ENCODE measurements at regions not wholly inside any gene's neighbourhood (a gene's known extent, or its start where the extent isn't known, plus 50 kb on each side); places are given as distances from the start of the nearest gene placed in this dataset.

DNA sequence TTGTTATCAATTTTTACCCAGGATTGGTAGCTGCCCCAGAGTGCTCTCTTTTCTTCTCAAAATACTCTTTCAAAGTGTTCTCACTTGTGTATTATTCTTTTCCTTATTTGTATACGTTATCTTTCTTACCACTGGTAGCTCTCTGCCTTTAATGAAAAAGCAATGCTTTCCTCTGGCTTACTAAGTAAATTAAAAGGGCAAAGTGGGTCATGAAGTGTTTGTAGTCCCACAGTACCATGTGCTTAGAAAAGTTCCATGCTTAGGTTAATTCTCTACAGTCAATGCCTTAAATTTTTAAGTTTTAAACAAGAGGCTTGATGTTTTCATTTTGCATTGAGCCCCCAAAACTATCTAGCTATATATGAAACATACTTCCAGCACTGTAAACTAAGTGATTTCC is 300.2 kb downstream of the ASXL3 start:
- POLR2A ChIA-PET = no interaction called here
- no peak overlapping the region for H3K4me2 ChIP-seq (ENCODE audit: insufficient read depth, low read length)

More for the DNA sequence above, 300.2 kb downstream of the ASXL3 start:
- Histone ChIP-seq H3K79me2 (ENCODE audit: control insufficient read depth, insufficient read depth, low read length) (no peaks in the 10 kb centered on the region), H3K9me1 (replicated peaks; ENCODE audit: control insufficient read depth, extremely low read depth, insufficient read depth, low read length) (no peaks in the 10 kb centered on the region), H2AFZ (ENCODE audit: low read depth, low read length) (no peak overlapping the region), H3K9ac (replicated peaks; ENCODE audit: extremely low read depth, insufficient read depth, low read length) (no peak overlapping the region), H3K4me1 (ENCODE audit: control insufficient read depth, extremely low read depth, insufficient read depth, low read length) (no peaks in the 10 kb centered on the region), H3K4me3 (replicated peaks in 1 of 3; ENCODE audit: insufficient read depth in 1 of 3, low read depth in 1 of 3, low read length in 3 of 3) (no peak overlapping the region), H3K36me3 (ENCODE audit: control insufficient read depth in 2 of 2, extremely low read depth in 1 of 2, insufficient read depth in 2 of 2, low read length in 2 of 2) (no peaks in the 10 kb centered on the region), H3K9me3 (replicated peaks; ENCODE audit: control insufficient read depth, insufficient read depth, low read length) (no peaks in the 10 kb centered on the region), H4K20me1 (replicated peaks; ENCODE audit: control insufficient read depth, extremely low read depth, insufficient read depth, low read length) (no peaks in the 10 kb centered on the region), H3K27ac (ENCODE audit: insufficient read depth, low read depth, low read length) (no peak overlapping the region), H3K27me3 (ENCODE audit: control insufficient read depth in 2 of 2, insufficient read depth in 2 of 2, low read length in 2 of 2) (no peaks in the 10 kb centered on the region)
- no peak for DNase-seq (ENCODE audit: low read depth, low spot score)
- TF ChIP-seq, protein P1, sequence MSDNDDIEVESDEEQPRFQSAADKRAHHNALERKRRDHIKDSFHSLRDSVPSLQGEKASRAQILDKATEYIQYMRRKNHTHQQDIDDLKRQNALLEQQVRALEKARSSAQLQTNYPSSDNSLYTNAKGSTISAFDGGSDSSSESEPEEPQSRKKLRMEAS (IDR thresholded peaks at IDR 0.05; ENCODE audit: insufficient read depth, insufficient read length) = no peak
- TF ChIP-seq EZH2 (IDR thresholded peaks at IDR 0.05; ENCODE audit: borderline replicate concordance, low read depth, low read length, severe bottlenecking) (no peak), JUN (IDR thresholded peaks at IDR 0.05; ENCODE audit: borderline replicate concordance, insufficient read depth, insufficient read length, low read depth) (no peak), GATA2 (IDR thresholded peaks at IDR 0.05; ENCODE audit: insufficient read depth, insufficient read length, low read depth, low read length) (no peak), MYC (IDR thresholded peaks at IDR 0.05; ENCODE audit: low read depth, low read length) (no peak), POLR2A (IDR thresholded peaks at IDR 0.05; ENCODE audit: low read depth, low read length) (no peak)
- TF ChIP-seq, protein P2, sequence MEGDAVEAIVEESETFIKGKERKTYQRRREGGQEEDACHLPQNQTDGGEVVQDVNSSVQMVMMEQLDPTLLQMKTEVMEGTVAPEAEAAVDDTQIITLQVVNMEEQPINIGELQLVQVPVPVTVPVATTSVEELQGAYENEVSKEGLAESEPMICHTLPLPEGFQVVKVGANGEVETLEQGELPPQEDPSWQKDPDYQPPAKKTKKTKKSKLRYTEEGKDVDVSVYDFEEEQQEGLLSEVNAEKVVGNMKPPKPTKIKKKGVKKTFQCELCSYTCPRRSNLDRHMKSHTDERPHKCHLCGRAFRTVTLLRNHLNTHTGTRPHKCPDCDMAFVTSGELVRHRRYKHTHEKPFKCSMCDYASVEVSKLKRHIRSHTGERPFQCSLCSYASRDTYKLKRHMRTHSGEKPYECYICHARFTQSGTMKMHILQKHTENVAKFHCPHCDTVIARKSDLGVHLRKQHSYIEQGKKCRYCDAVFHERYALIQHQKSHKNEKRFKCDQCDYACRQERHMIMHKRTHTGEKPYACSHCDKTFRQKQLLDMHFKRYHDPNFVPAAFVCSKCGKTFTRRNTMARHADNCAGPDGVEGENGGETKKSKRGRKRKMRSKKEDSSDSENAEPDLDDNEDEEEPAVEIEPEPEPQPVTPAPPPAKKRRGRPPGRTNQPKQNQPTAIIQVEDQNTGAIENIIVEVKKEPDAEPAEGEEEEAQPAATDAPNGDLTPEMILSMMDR (IDR thresholded peaks at IDR 0.05; ENCODE audit: extremely low read depth in 1 of 2, insufficient read depth in 1 of 2, low read depth in 1 of 2, low read length in 2 of 2) = no peak
- no TSS peak for BruUV-seq (replicated peaks)
- dilution Hi-C loops (cut with MboI; ENCODE audit: extremely low pct_ligation_motif_present, low sequenced_read_pairs) (no loop called here), intact Hi-C loops (cut with micrococcal nuclease) (no loop called here)
- FAIRE-seq = no peak
- CTCF ChIA-PET = no interaction called here

Data from endothelial cell of umbilical vein (primary cell).